OCI-LY3 (cell line): ENCODE measurements at regions not wholly inside any gene's neighbourhood (a gene's known extent, or its start where the extent isn't known, plus 50 kb on each side); places are given as distances from the start of the nearest gene placed in this dataset.
"Not testable (repeated sequence)": the region's sequence is repeated elsewhere in the genome, so short reads cannot be mapped to it uniquely, and the experiment has no call there.

Source experiments
- H2AFZ ChIP-seq: fragments of 200-600, 300-600 bp; shearing (Covaris generic); 2 replicates; pipeline ENCODE4 v1.6.0; 2014; ENCODE audit warnings: antibody characterized with exemption, low read depth, low read length
- H3K27ac ChIP-seq: fragments of 200-600, 300-600 bp; sonication (generic); 2 replicates; pipeline ENCODE4 v1.5.1; 2014; ENCODE audit warnings: mild to moderate bottlenecking, low read length, moderate library complexity, mixed read lengths
- H3K27me3 ChIP-seq: fragments of 200-600, 300-600 bp; sonication (generic); 2 replicates; pipeline ENCODE4 v1.6.1; 2014; ENCODE audit warnings: low read depth, low read length, mixed read lengths
- H3K36me3 ChIP-seq: fragments of 200-600, 300-600 bp; sonication (generic); replicated peaks from 2 replicates; pipeline ENCODE3; 2014; ENCODE audit warnings: low read depth, low read length, mixed read lengths
- H3K4me1 ChIP-seq: fragments of 300-600, 200-600 bp; sonication (generic); 2 replicates; pipeline ENCODE4 v1.6.1; 2014; ENCODE audit warnings: low read length, mixed read lengths
- H3K4me2 ChIP-seq: fragments of 200-600, 300-600 bp; sonication (generic); 2 replicates; pipeline ENCODE4 v1.6.1; 2014; ENCODE audit warnings: low read length, mixed read lengths
- H3K4me3 ChIP-seq: fragments of 300-600, 200-600 bp; sonication (generic); 2 replicates; pipeline ENCODE4 v1.5.1; 2014; ENCODE audit warnings: antibody characterized with exemption, mild to moderate bottlenecking, low read length, moderate library complexity
- H3K79me2 ChIP-seq: fragments of 300-600, 200-600 bp; shearing (Covaris generic); 2 replicates; pipeline ENCODE4 v1.6.1; 2014; ENCODE audit warnings: mild to moderate bottlenecking, low read length, mixed read lengths
- H3K9ac ChIP-seq: fragments of 300-600, 200-600 bp; shearing (Covaris generic); 2 replicates; pipeline ENCODE4 v1.6.0; 2014; ENCODE audit warnings: mild to moderate bottlenecking, low read length, moderate library complexity
- H3K9me3 ChIP-seq: fragments of 200-600, 300-600 bp; shearing (Covaris generic); 2 replicates; pipeline ENCODE4 v1.6.1; 2014; ENCODE audit warnings: low read length, mixed read lengths; ENCODE audit not compliant: insufficient read depth
- H4K20me1 ChIP-seq: fragments of 200-600, 300-600 bp; sonication (generic); 2 replicates; pipeline ENCODE4 v1.6.1; 2016; ENCODE audit warnings: low read length, mixed read lengths; ENCODE audit not compliant: insufficient read depth
- EZH2phosphoT487 ChIP-seq: fragments of 200-600 bp; shearing (Covaris generic); IDR thresholded peaks from 2 replicates; pipeline ENCODE4 v1.6.1; 2018; ENCODE audit warnings: antibody characterized with exemption, mixed run types, low read depth
- TF ChIP-seq, protein P1 (sequence below): fragments of 200-600, 300-600 bp; sonication (generic); IDR thresholded peaks from 2 replicates; pipeline ENCODE4 v1.5.1; 2014; ENCODE audit warnings: antibody characterized with exemption, low read length, low read depth

DNA sequence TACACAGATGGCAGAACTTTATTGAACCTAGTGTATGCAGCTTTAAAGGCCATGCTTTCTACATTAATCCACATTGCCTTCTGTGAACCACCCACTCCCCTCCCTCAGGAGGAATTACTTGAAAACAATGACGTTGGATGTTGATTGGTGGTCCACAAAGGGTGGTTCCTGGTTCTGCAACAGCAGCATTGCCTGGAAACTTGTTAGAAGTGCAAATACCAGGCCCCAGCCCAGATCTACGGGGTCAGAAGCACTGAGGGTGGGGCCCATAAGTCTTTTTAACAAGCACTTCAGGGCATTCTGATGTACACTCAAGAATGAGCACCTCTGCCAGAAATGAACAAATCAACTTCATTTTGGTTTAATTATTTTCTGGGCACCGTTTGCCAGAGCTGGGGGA is 91.0 kb downstream of the ISX start:
- H3K79me2 ChIP-seq, result no peaks in the 10 kb centered on the region
- no peak overlapping the region for H3K4me2 ChIP-seq
- H3K27ac ChIP-seq, result no peak overlapping the region
- no peaks in the 10 kb centered on the region for H3K9me3 ChIP-seq
- no peak overlapping the region for H2AFZ ChIP-seq
- no peak overlapping the region for H3K4me3 ChIP-seq
- H3K9ac ChIP-seq, result no peak overlapping the region
- H3K27me3 ChIP-seq, result no peaks in the 10 kb centered on the region
- no peaks in the 10 kb centered on the region for H3K4me1 ChIP-seq
- H4K20me1 ChIP-seq, result no peaks in the 10 kb centered on the region
- peaks cover 4% of the 10 kb centered on the region for H3K36me3 ChIP-seq
- TF ChIP-seq, protein P1, sequence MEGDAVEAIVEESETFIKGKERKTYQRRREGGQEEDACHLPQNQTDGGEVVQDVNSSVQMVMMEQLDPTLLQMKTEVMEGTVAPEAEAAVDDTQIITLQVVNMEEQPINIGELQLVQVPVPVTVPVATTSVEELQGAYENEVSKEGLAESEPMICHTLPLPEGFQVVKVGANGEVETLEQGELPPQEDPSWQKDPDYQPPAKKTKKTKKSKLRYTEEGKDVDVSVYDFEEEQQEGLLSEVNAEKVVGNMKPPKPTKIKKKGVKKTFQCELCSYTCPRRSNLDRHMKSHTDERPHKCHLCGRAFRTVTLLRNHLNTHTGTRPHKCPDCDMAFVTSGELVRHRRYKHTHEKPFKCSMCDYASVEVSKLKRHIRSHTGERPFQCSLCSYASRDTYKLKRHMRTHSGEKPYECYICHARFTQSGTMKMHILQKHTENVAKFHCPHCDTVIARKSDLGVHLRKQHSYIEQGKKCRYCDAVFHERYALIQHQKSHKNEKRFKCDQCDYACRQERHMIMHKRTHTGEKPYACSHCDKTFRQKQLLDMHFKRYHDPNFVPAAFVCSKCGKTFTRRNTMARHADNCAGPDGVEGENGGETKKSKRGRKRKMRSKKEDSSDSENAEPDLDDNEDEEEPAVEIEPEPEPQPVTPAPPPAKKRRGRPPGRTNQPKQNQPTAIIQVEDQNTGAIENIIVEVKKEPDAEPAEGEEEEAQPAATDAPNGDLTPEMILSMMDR, result no peak
- no peak for TF ChIP-seq EZH2phosphoT487

GRCh38 chr22:35158336-35158735 is 92.4 kb downstream of the ISX start:
- TF ChIP-seq EZH2phosphoT487, result no peak
- TF ChIP-seq, protein P1, result no peak
- no peaks in the 10 kb centered on the region for H3K4me1 ChIP-seq

GRCh38 chr22:35159343-35159742 is 93.4 kb downstream of the ISX start:
- Histone ChIP-seq H3K27ac (no peak overlapping the region), H3K4me2 (no peak overlapping the region), H3K4me3 (no peak overlapping the region), H3K9me3 (no peaks in the 10 kb centered on the region), H3K27me3 (no peaks in the 10 kb centered on the region), H4K20me1 (no peaks in the 10 kb centered on the region), H2AFZ (no peak overlapping the region), H3K36me3 (peaks cover 11% of the 10 kb centered on the region), H3K79me2 (no peaks in the 10 kb centered on the region), H3K4me1 (no peaks in the 10 kb centered on the region), H3K9ac (no peak overlapping the region)
- TF ChIP-seq EZH2phosphoT487, result no peak
- TF ChIP-seq, protein P1, result no peak

More at GRCh38 chr22:35158336-35158735, 92.4 kb downstream of the ISX start:
- H4K20me1 ChIP-seq, result no peaks in the 10 kb centered on the region
- no peak overlapping the region for H3K9ac ChIP-seq
- H3K27ac ChIP-seq, result no peak overlapping the region
- H3K27me3 ChIP-seq, result no peaks in the 10 kb centered on the region
- H3K4me3 ChIP-seq, result no peak overlapping the region
- no peak overlapping the region for H3K4me2 ChIP-seq
- H2AFZ ChIP-seq, result no peak overlapping the region
- H3K36me3 ChIP-seq, result peaks cover 9% of the 10 kb centered on the region
- H3K9me3 ChIP-seq, result no peaks in the 10 kb centered on the region
- H3K79me2 ChIP-seq, result no peaks in the 10 kb centered on the region

DNA sequence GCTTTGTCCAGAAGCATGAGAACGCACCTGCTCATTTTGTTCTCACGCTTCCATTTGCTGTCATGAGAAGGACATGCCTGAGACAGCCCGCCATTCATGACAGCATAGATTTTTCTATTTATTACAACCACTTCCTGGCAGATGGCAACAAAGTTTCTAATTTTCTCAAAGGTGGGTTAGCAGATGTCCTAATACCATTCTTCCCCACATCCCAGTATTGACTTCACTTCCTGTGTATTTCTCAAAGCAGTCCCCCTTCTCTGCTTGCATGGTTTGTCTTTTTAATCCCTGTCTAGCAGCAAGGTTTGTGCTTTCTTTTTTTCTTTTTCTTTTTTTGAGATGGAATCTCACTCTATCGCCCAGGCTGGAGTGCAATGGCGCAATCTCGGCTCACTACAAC is 94.3 kb downstream of the ISX start:
- Histone ChIP-seq H3K27ac (no peak overlapping the region), H3K36me3 (peaks cover 16% of the 10 kb centered on the region)

DNA sequence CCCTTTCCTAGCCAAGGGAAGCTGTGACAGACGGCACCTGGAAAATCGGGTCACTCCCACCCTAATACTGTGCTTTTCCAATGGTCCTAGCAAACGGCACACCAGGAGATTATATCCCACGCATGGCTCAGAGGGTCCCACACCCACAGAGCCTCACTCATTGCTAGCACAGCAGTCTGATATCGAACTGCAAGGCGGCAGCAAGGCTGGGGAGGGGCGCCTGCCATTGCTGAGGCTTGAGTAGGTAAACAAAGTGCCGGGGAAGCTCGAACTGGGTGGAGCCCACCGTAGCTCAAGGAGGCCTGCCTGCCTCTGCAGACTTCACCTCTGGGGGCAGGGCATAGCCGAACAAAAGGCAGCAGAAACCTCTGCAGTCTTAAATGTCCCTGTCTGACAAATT is 91.4 kb upstream of the HMGXB4 start:
- H3K27me3 ChIP-seq, H2AFZ ChIP-seq: not testable (repeated sequence)
- H3K36me3 ChIP-seq, result peaks cover 14% of the 10 kb centered on the region

More for the DNA sequence above, 94.3 kb downstream of the ISX start:
- no peaks in the 10 kb centered on the region for H3K79me2 ChIP-seq
- no peaks in the 10 kb centered on the region for H3K27me3 ChIP-seq
- no peak overlapping the region for H3K4me2 ChIP-seq
- H3K4me1 ChIP-seq, result no peaks in the 10 kb centered on the region
- no peak overlapping the region for H2AFZ ChIP-seq
- H3K9me3 ChIP-seq, result no peaks in the 10 kb centered on the region
- no peak overlapping the region for H3K4me3 ChIP-seq
- no peak overlapping the region for H3K9ac ChIP-seq
- TF ChIP-seq, protein P1, result no peak
- no peak for TF ChIP-seq EZH2phosphoT487
- H4K20me1 ChIP-seq, result no peaks in the 10 kb centered on the region

More for the DNA sequence above, 91.4 kb upstream of the HMGXB4 start:
- H3K27ac ChIP-seq, H3K4me2 ChIP-seq, H4K20me1 ChIP-seq, H3K79me2 ChIP-seq, H3K4me3 ChIP-seq, H3K9ac ChIP-seq, H3K4me1 ChIP-seq, H3K9me3 ChIP-seq: not testable (repeated sequence)
